ENCODE measurements at regions not wholly inside any gene's neighbourhood (a gene's known extent, or its start where the extent isn't known, plus 50 kb on each side); places are given as distances from the start of the nearest gene placed in this dataset.

GRCh38 chr18:46325895-46326294 is 221.7 kb downstream of the HAUS1 start:
- no peak for DNase-seq

GRCh38 chr18:46329736-46330246 is 225.6 kb downstream of the HAUS1 start:
- no peak for DNase-seq

DNA sequence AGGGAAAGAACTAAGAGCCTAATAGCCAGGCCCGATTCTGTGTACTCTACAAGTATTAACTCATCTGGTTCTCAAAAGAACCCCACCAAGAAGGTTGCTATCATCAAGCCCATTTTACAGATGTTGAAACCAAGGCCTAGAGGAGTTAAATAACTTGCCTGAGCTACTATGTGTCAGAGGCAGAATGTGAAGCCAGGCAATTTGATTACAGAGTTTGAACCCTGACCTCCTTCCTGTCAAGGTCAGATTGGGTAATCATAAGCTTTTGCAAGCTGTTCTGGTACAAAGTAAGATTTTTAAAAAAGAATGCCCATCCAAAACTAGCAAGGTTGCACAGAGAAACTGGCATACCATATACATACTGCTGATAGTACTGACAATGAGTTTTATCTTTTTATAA is 227.1 kb downstream of the HAUS1 start:
- no peak for DNase-seq

GRCh38 chr18:46332286-46332801 is 228.2 kb downstream of the HAUS1 start:
- no peak for DNase-seq

DNA sequence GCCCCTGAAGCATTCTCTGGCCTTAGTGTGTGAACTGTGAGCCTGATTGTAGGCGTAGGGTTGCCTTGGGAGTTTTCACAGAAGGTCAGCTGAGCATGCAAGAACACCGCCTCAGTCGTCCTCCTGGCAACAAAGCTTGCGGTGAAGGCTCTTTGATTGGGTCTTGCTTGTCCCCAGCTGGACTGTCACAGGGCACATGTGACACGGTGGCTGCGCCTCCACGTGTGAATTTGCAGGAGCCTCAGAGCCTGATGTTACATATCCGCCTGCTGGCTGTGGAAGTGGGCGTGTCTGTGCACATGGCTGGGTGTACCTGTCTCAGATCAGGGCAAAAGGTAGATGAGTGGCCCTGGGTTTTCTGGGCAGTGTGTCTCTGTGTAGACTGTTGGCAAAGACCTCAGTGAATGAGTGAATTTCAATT is 228.7 kb downstream of the HAUS1 start:
- no peak for DNase-seq

- peak; percentile 35 for DNase-seq
Measured at GRCh38 chr18:46333431-46334135, 229.4 kb downstream of the HAUS1 start.

GRCh38 chr18:46334868-46335281 is 230.7 kb downstream of the HAUS1 start:
- DNase-seq, result no peak

- no peak for DNase-seq
Measured at GRCh38 chr18:46335534-46336101, 231.4 kb downstream of the HAUS1 start.

DNA sequence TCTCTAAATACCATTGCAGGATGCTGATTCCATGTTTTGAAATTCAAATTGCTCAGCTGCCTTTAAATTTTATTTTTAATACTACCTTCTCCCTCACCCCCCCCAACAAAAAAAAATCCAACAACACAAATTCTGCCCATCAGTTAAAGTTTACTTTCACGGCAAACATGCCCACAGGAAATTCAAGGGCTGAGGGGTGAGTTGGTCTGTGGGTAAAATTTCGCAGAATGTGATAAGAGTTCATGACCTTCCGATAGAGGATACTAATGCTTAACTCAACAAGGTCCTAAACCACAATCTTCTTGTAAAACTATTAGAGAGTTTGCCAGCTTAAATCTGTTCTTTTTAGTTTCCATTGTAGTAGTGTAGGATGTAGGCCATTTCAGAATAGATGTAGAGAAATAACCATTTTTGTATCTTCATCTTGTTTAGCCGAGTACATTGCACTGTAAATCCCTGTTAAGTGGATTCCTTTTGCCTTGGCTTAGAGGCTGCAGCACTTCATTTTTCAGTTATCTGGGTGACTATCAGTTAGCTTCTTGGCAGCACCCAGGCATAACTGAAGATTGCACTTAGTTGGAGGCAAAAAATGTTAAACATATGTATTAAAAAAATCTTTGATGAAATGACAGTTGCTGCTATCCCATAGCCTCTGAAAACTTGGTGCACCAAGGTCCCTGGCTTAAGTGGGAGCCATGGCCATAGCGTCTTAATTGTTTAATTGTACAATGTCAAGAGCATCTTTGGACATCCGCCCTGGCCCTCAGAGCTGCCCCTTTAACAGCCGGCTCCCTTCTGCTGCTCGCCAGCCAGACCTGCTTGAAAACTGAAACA is 232.3 kb downstream of the HAUS1 start:
- no peak for DNase-seq

- no peak for DNase-seq
Measured at GRCh38 chr18:46337271-46337670, 233.1 kb downstream of the HAUS1 start.

GRCh38 chr18:46338205-46338604 is 234.0 kb downstream of the HAUS1 start:
- DNase-seq, result no peak

GRCh38 chr18:46338766-46339165 is 234.6 kb downstream of the HAUS1 start:
- DNase-seq, result no peak

- DNase-seq, result no peak
Measured at GRCh38 chr18:46340716-46341115, 236.5 kb downstream of the HAUS1 start.

DNA sequence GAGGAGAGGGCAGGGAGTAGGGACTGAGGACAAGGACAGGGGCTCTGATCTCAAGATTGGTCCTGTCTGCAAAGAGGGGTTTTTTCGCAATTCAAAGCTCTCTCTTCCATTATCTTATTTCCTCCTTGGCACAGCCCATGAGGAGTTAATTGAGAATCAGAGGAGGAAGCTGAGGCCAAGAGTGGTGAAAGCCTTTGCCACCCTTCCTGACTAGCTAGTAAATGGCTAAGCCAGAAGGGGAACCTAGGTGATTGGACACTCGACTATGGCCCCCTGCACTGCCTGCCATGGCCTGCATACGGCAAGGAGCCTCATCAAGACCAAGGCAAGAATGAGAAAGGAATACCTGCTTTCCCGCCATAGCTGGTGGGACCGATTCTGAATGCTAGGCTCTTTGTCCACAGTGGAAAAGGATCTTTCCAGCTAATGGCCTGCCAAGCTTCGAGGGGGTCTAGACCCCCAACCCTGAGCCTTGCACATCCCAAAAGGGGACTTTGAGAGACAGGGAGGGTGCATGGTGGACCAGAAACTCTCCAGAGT is 237.9 kb downstream of the HAUS1 start:
- DNase-seq, result no peak

DNA sequence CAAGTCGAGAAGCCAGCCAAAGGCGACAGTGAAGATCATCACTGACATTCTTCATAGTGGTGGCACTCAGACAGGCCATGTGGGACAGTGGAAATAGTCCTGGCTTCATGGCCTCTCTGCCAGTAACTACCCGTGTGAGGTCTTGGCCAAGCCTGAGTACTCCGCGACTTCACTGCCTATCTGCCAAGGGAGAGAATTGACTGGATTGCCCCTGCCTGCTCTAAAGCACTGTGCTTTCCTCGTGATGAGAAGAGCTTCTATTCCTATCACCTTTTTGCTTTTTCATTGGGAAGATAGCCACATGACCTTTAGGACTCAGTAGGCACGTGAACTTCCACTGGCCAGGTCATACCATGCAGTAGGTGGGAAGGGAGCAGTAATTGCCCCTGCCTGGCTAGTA is 239.3 kb downstream of the HAUS1 start:
- no peak for DNase-seq

DNA sequence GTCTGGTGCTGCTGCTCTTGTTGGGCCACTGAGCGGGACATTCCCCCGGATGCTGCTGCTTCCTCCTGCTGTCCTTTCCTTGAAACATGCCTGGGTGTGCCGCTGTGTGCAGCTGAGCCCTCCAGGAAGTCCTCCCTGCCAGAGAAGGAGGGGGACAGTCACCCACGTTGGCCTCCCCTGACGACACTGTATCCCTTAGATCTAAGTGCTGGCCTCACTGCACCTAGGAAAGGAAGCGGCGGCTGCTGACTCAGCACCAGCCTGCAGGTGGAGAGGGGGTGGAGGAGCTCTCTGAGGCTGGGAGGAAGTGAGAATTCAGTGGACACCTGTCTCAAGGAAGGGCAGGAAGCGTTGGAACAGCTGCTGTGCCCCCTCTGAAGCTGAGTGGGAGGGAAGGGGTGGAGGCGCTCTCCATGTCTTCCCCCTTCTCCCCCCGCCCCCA is 239.8 kb downstream of the HAUS1 start:
- DNase-seq, result no peak

DNA sequence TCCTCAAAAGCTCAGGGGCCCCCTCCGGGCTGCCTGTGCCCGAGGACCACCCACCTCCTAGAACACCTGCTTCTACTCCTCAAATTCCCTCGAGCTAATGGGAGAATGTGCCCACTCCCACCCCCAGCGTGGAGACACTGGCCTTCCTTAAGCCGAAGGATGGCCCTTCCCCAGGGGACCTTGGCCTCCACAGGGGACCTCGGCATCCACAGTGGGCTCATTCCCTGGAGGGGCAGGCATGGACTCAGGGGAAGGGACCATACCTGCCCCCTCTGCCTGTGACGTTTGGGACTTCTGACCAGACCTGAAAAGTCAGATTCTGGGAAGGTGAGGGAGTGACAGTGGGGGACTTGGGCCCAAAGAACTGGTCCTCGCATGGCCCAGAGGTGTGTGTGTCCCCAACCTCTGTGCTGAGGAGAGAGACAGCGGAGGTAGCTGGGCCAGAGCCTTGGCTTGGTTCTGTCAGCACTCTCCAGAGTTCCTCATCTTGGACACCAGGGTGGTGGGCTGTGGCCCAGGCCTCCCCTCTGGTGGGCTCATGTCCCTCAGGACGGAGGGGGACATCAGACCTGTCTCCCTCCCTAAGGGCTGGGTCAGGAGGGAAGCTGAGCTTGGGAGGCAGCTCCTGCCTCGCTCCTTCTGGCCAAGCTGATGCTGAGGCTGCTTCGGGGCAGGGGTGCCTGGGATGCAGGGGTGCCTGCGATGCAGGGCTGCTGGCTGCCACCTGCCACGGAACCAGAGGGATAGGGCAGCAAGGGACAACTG is 240.4 kb downstream of the HAUS1 start:
- DNase-seq, result no peak

DNA sequence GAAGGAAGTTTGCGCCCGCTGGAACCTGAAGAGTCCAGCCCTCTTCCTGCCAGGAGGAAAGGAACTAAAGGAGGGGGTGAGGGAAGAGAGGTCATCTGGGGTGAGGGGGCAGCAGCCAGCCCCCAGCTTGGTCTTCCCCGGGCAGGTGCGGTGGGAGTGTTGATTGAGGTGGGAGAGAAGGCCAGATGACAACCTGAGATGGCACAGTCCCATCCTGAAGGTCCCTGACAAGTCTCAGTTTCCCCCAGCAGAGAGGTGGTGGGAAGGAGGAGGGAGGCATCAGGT is 240.9 kb downstream of the HAUS1 start:
- no peak for DNase-seq

DNA sequence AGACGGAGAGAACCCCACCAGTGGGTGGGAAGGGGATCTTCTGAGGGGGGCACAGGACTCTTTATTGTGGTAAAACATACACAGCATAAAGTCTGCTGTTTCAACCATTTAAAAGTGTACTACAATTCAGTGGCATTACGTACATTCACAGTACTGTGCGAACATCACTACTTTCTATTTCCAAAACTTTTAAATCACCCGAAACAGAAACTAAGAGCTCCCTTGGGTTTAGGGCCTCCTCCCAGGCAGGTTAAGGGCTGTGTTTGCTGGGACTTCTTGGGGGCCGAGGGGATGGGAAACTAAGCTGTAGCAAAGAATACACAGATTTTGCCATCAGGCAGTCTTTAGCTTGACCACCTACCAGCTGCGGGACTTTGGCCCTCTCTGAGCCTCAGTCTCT is 242.0 kb downstream of the HAUS1 start:
- no peak for DNase-seq

DNA sequence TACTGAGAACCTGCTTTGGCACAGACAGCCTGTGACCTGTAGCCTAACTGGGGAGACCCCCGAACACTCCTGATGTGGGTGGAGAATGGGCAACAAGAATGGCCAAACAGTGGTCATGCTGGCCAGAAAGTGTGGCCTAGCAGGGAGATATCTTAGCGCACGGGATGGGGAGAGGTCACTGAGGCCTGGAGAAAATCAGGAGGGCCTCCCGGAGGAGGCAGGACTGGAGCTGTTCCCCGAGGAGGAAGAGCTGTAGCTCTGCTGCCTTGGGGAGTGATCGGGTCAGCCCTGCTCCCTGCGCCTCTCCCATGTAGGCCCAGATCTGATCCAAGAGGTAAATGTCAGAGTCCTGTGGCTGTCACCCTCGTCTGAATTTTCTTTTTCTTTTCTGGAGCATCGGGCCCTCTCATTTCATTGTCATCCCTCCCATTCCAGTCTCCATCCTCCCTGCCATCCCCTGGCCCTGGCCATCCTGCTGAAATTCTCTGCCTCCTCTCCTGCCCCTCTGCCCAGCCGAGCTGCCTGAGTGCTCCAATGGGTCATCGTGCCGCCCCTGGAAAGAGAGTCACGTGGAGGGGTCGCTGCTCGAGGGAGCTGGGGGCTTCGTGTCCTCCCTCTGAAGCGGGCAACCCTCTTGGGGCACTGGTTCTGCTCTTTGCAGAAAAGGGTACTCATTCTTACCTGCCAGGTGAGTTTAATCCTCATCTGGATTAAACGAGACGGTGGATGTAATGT is 242.9 kb downstream of the HAUS1 start:
- DNase-seq, result no peak

DNA sequence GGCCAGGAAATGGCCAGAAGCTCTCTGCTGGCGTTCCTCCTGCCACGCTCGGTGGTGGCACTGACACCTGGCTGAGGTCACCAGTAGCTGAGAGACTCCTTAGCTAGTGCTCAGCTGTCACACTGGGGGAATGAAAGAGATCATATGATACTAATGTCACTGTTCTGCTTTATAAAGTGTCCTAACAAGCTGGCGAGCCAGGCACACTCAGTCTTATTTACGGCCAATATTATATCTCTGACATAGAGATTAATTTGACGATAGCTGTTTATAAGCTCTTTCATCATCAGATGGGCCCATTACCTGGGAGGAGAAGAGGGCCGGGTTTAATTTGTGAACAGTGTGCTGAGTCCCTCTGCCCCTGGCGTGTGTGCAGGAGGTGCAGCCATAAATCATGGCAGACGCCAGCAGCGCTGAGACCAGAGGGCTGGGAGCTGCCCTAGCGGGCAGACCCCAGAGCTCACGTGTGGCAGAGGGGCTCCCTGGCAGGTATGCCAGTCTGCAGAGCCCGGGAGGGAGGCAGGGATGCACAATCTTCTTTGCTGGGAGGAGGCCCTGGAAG is 246.5 kb downstream of the HAUS1 start:
- no peak for DNase-seq
